ENCODE measurements at regions not wholly inside any gene's neighbourhood (a gene's known extent, or its start where the extent isn't known, plus 50 kb on each side); places are given as distances from the start of the nearest gene placed in this dataset.

GRCh38 chr9:88326936-88327335 is 61.3 kb upstream of the SPIN1 start:
- Mint-ChIP-seq H3K4me3 (no peak overlapping the region), H3K27ac (no peak overlapping the region), H3K9me3 (peaks cover 12% of the 10 kb centered on the region), H3K27me3 (ENCODE audit: low read depth) (no peaks in the 10 kb centered on the region), H3K4me1 (ENCODE audit: low read depth) (peaks cover 54% of the 10 kb centered on the region), H3K36me3 (ENCODE audit: low read depth) (peaks cover 16% of the 10 kb centered on the region)
- DNase-seq (ENCODE audit: low spot score) = no peak

GRCh38 chr9:88326015-88326414 is 62.2 kb upstream of the SPIN1 start:
- no peak for DNase-seq (ENCODE audit: low spot score)
- Mint-ChIP-seq H3K4me1 (ENCODE audit: low read depth) (peaks cover 57% of the 10 kb centered on the region), H3K27me3 (ENCODE audit: low read depth) (no peaks in the 10 kb centered on the region), H3K36me3 (ENCODE audit: low read depth) (peaks cover 16% of the 10 kb centered on the region), H3K9me3 (peaks cover 12% of the 10 kb centered on the region), H3K4me3 (no peak overlapping the region), H3K27ac (no peak overlapping the region)

- peaks cover 13% of the 10 kb centered on the region for H3K36me3 Mint-ChIP-seq (ENCODE audit: low read depth)
- H3K4me3 Mint-ChIP-seq = peak overlapping the region; percentile 53
- H3K9me3 Mint-ChIP-seq = peaks cover 7% of the 10 kb centered on the region
- peaks cover 54% of the 10 kb centered on the region for H3K4me1 Mint-ChIP-seq (ENCODE audit: low read depth)
- peak overlapping the region; percentile 90 for H3K27ac Mint-ChIP-seq
- DNase-seq (ENCODE audit: low spot score) = peak; percentile 63
- no peaks in the 10 kb centered on the region for H3K27me3 Mint-ChIP-seq (ENCODE audit: low read depth)
Observed at GRCh38 chr9:88322906-88323566, 65.2 kb upstream of the SPIN1 start.

- Mint-ChIP-seq H3K27ac (peak overlapping the region; percentile 52), H3K4me3 (peak overlapping the region; percentile 50), H3K27me3 (ENCODE audit: low read depth) (no peaks in the 10 kb centered on the region), H3K4me1 (ENCODE audit: low read depth) (peaks cover 45% of the 10 kb centered on the region), H3K36me3 (ENCODE audit: low read depth) (peaks cover 13% of the 10 kb centered on the region), H3K9me3 (peaks cover 4% of the 10 kb centered on the region)
- no peak for DNase-seq (ENCODE audit: low spot score)
Observed at GRCh38 chr9:88321764-88322163, 66.5 kb upstream of the SPIN1 start.

GRCh38 chr9:88320748-88321415 is 67.4 kb upstream of the SPIN1 start:
- Mint-ChIP-seq H3K4me3 (no peak overlapping the region), H3K36me3 (ENCODE audit: low read depth) (peaks cover 13% of the 10 kb centered on the region), H3K27ac (peak overlapping the region; percentile 36), H3K4me1 (ENCODE audit: low read depth) (peaks cover 43% of the 10 kb centered on the region), H3K9me3 (no peaks in the 10 kb centered on the region), H3K27me3 (ENCODE audit: low read depth) (no peaks in the 10 kb centered on the region)
- no peak for DNase-seq (ENCODE audit: low spot score)

- H3K4me1 Mint-ChIP-seq (ENCODE audit: low read depth) = peaks cover 42% of the 10 kb centered on the region
- H3K27me3 Mint-ChIP-seq (ENCODE audit: low read depth) = no peaks in the 10 kb centered on the region
- H3K27ac Mint-ChIP-seq = no peak overlapping the region
- no peak overlapping the region for H3K4me3 Mint-ChIP-seq
- DNase-seq (ENCODE audit: low spot score) = no peak
- H3K36me3 Mint-ChIP-seq (ENCODE audit: low read depth) = peaks cover 12% of the 10 kb centered on the region
- no peaks in the 10 kb centered on the region for H3K9me3 Mint-ChIP-seq
Observed at GRCh38 chr9:88319936-88320747, 68.1 kb upstream of the SPIN1 start.

GRCh38 chr9:88313364-88314220 is 74.7 kb upstream of the SPIN1 start:
- peak overlapping the region; percentile 14 for H3K4me3 Mint-ChIP-seq
- H3K9me3 Mint-ChIP-seq = no peaks in the 10 kb centered on the region
- peak overlapping the region; percentile 84 for H3K27ac Mint-ChIP-seq
- peak; percentile 30 for DNase-seq (ENCODE audit: low spot score)
- peaks cover 47% of the 10 kb centered on the region for H3K4me1 Mint-ChIP-seq (ENCODE audit: low read depth)
- peaks cover 2% of the 10 kb centered on the region for H3K36me3 Mint-ChIP-seq (ENCODE audit: low read depth)
- H3K27me3 Mint-ChIP-seq (ENCODE audit: low read depth) = no peaks in the 10 kb centered on the region

GRCh38 chr9:88312517-88313103 is 75.6 kb upstream of the SPIN1 start:
- Mint-ChIP-seq H3K4me3 (peak overlapping the region; percentile 35), H3K4me1 (ENCODE audit: low read depth) (peaks cover 52% of the 10 kb centered on the region), H3K36me3 (ENCODE audit: low read depth) (peaks cover 2% of the 10 kb centered on the region), H3K27me3 (ENCODE audit: low read depth) (peaks cover 4% of the 10 kb centered on the region), H3K9me3 (no peaks in the 10 kb centered on the region), H3K27ac (peak overlapping the region; percentile 71)
- peak; percentile 21 for DNase-seq (ENCODE audit: low spot score)

- peaks cover 2% of the 10 kb centered on the region for H3K36me3 Mint-ChIP-seq (ENCODE audit: low read depth)
- DNase-seq (ENCODE audit: low spot score) = peak; percentile 25
- H3K9me3 Mint-ChIP-seq = no peaks in the 10 kb centered on the region
- H3K4me1 Mint-ChIP-seq (ENCODE audit: low read depth) = peaks cover 56% of the 10 kb centered on the region
- H3K27me3 Mint-ChIP-seq (ENCODE audit: low read depth) = peaks cover 4% of the 10 kb centered on the region
- H3K27ac Mint-ChIP-seq = peak overlapping the region; percentile 71
- peak overlapping the region; percentile 35 for H3K4me3 Mint-ChIP-seq
Observed at GRCh38 chr9:88312045-88312444, 76.2 kb upstream of the SPIN1 start.

GRCh38 chr9:88310310-88310980 is 77.8 kb upstream of the SPIN1 start:
- no peak overlapping the region for H3K27ac Mint-ChIP-seq
- no peak overlapping the region for H3K4me3 Mint-ChIP-seq
- H3K9me3 Mint-ChIP-seq = no peaks in the 10 kb centered on the region
- H3K27me3 Mint-ChIP-seq (ENCODE audit: low read depth) = peaks cover 4% of the 10 kb centered on the region
- H3K36me3 Mint-ChIP-seq (ENCODE audit: low read depth) = peaks cover 2% of the 10 kb centered on the region
- DNase-seq (ENCODE audit: low spot score) = no peak
- H3K4me1 Mint-ChIP-seq (ENCODE audit: low read depth) = peaks cover 55% of the 10 kb centered on the region

GRCh38 chr9:88308831-88309560 is 79.2 kb upstream of the SPIN1 start:
- no peak for DNase-seq (ENCODE audit: low spot score)
- Mint-ChIP-seq H3K36me3 (ENCODE audit: low read depth) (peaks cover 2% of the 10 kb centered on the region), H3K27ac (no peak overlapping the region), H3K27me3 (ENCODE audit: low read depth) (peaks cover 4% of the 10 kb centered on the region), H3K9me3 (no peaks in the 10 kb centered on the region), H3K4me1 (ENCODE audit: low read depth) (peaks cover 64% of the 10 kb centered on the region), H3K4me3 (no peak overlapping the region)

- Mint-ChIP-seq H3K9me3 (no peaks in the 10 kb centered on the region), H3K27me3 (ENCODE audit: low read depth) (peaks cover 4% of the 10 kb centered on the region), H3K27ac (peak overlapping the region; percentile 4), H3K36me3 (ENCODE audit: low read depth) (peaks cover 5% of the 10 kb centered on the region), H3K4me1 (ENCODE audit: low read depth) (peaks cover 65% of the 10 kb centered on the region), H3K4me3 (no peak overlapping the region)
- DNase-seq (ENCODE audit: low spot score) = no peak
Observed at GRCh38 chr9:88307136-88307535, 81.1 kb upstream of the SPIN1 start.
